Astrocyte of the spinal cord (primary cell): ENCODE measurements at regions not wholly inside any gene's neighbourhood (a gene's known extent, or its start where the extent isn't known, plus 50 kb on each side); places are given as distances from the start of the nearest gene placed in this dataset.

Experiments
- DNase-seq: peaks from one replicate; pipeline ENCODE4 v3.0.0; 2011; ENCODE audit warnings: low read depth, low spot score
- H3K4me3 ChIP-seq: 2 replicates; pipeline ENCODE4 v1.5.1; 2011; ENCODE audit warnings: low read depth, mild to moderate bottlenecking, low read length, moderate library complexity
- in situ Hi-C: cut with HindIII; loops from 2 replicates; pipeline ENCODE4 v1.10.0; 2017; ENCODE audit warnings: low sequenced_read_pairs
- TF ChIP-seq, protein P1 (sequence below): IDR thresholded peaks from 2 replicates; pipeline ENCODE4 v1.5.1; 2012; ENCODE audit warnings: low read depth, mild to moderate bottlenecking, low read length, inconsistent platforms

GRCh38 chr18:6605115-6605869, 124.2 kb upstream of the ARHGAP28 start:
- TF ChIP-seq, protein P1, sequence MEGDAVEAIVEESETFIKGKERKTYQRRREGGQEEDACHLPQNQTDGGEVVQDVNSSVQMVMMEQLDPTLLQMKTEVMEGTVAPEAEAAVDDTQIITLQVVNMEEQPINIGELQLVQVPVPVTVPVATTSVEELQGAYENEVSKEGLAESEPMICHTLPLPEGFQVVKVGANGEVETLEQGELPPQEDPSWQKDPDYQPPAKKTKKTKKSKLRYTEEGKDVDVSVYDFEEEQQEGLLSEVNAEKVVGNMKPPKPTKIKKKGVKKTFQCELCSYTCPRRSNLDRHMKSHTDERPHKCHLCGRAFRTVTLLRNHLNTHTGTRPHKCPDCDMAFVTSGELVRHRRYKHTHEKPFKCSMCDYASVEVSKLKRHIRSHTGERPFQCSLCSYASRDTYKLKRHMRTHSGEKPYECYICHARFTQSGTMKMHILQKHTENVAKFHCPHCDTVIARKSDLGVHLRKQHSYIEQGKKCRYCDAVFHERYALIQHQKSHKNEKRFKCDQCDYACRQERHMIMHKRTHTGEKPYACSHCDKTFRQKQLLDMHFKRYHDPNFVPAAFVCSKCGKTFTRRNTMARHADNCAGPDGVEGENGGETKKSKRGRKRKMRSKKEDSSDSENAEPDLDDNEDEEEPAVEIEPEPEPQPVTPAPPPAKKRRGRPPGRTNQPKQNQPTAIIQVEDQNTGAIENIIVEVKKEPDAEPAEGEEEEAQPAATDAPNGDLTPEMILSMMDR, result no peak
- H3K4me3 ChIP-seq, result no peak overlapping the region
- no peak for DNase-seq
- in situ Hi-C loops, result no loop called here

- no peak for DNase-seq
- no peak overlapping the region for H3K4me3 ChIP-seq
- TF ChIP-seq, protein P1, result no peak
- in situ Hi-C loops, result no loop called here
Observed at GRCh38 chr18:6606411-6607085, 123.0 kb upstream of the ARHGAP28 start.

DNA sequence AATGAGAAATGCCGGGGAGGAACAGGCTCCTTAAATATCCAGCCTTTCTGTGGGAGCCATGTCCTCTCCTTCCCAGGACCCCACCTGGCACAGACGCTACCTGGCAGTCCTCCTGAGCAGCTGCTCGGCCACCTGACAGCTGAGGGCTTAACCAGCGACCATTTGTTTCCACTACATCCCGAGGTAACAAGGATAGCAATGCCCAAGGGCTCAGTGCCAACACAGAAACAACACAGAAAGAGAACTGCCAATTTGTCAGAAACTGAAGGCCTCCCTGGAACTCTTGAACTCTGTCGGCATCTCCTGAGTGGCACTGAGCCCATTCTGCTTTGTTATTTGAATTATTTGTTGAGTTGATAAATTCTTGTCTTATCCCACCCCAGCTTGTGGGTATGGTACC, 122.2 kb upstream of the ARHGAP28 start:
- DNase-seq, result no peak
- in situ Hi-C loops, result no loop called here
- H3K4me3 ChIP-seq, result no peak overlapping the region
- TF ChIP-seq, protein P1, result no peak

DNA sequence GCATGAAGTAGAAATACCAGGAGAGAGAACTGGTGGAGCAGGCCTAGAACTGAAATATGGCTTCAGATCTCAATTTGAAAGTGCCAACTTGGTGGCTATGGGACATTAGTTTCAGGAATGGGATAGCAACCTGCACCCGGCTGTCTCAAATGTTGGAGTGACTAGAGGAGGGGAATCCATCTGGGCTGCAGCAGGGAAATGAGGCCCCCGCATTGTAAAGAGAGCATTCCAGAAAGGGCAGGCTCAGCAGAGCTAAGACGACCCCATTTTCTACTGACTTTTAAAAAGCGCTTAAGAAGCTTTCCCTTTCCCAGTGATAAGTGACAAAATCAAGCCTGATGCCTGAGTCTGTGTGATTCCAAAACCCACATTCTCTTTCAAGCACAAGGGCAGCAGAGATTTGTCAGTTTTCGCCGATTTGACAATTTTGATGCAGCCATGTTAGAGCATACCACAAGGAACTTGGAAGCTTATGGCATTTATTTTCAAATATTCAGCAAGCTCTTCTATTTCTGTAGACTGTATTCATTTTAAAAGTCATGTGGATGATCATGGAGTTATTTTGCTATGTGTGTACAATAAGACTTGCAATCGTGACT, 119.8 kb upstream of the ARHGAP28 start:
- TF ChIP-seq, protein P1, result no peak
- H3K4me3 ChIP-seq, result no peak overlapping the region
- DNase-seq, result no peak
- in situ Hi-C loops, result no loop called here

- in situ Hi-C loops, result no loop called here
- no peak overlapping the region for H3K4me3 ChIP-seq
- DNase-seq, result no peak
- TF ChIP-seq, protein P1, result no peak
Observed at GRCh38 chr18:6610466-6610865, 119.0 kb upstream of the ARHGAP28 start.

DNA sequence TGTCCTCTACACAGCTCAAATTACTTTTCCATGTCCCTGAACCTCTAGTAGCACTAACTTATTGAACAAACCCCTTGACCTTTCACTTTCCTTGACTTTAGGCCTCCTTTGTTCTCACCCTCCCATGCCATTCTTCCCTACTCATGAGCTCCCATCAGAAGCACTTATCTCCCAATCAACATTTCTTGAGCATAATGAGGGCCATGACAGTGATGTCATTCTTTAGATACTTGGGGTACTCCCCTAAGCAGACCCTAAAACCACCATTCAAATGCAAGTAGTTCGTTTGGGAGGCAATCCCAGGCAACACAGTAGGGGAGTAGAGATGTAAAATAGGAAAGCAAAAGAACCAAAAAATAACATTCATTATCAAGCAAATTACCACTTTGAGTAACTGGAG, 115.9 kb upstream of the ARHGAP28 start:
- TF ChIP-seq, protein P1, result no peak
- H3K4me3 ChIP-seq, result no peak overlapping the region
- DNase-seq, result no peak
- in situ Hi-C loops, result no loop called here
